ENCODE measurements at regions not wholly inside any gene's neighbourhood (a gene's known extent, or its start where the extent isn't known, plus 50 kb on each side); places are given as distances from the start of the nearest gene placed in this dataset.
A peak's percentile ranks its signal among the peaks of the same experiment; 100 is the strongest.

DNA sequence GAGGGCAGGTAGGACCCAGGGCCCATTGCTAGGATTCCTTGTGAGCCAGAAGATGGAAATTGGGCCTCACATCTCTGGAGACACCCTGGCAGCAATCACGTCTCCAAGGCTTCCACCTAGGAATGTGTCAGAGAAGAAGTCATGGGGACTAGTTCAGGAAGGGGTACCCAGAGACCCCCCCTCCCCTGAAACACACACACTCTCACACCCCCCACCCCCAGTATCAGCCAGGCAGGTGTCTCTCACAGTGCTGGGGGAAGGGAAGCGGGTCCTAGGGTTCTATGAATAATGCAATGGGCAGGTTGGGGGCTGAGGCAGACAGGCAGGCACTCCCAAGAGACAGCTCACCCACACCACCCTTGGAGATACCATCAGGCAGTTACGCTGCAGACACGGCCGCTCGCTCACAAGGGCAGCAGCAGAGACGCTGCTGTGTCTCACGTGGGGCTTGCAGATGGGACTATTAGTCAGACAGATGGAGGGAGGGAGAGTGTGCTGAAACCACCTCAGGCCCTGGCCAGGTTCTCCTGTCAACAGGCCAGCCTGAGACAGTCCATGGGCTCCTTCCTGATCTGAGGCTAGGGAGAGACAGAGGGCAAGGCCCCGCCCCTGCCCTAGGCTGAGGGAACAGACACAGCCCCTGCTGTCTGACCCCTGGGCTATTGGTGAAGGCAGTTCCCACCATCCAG, 134.6 kb downstream of the CYP26B1 start:
- Mint-ChIP-seq H3K27me3 (ENCODE audit: low read depth) (no peaks in the 10 kb centered on the region), H3K4me1 (peaks cover 9% of the 10 kb centered on the region)

DNA sequence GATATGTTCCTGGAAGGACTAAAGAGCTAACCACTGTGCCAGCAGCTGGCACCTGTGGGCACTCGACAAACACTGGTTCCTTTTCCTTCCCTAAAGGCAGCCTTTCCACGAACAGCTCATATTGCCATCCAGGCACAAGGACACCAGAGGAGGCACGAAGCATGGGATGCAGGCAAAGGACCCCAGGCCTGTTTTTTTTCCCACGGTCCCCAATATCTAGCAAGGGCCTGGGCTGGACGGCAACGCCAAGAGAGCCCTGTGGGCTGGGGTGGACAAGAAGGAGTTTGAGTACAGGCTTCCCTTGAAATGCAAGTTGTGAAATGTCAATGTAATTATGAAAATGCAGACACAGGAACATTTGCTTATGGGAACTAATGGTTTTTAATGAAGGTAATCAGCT, 135.9 kb downstream of the CYP26B1 start:
- H3K36me3 Mint-ChIP-seq, result peaks cover 4% of the 10 kb centered on the region
- peaks cover 9% of the 10 kb centered on the region for H3K4me1 Mint-ChIP-seq
- no peaks in the 10 kb centered on the region for H3K27me3 Mint-ChIP-seq (ENCODE audit: low read depth)
- no peak overlapping the region for H3K27ac Mint-ChIP-seq
- H3K4me3 Mint-ChIP-seq, result no peak overlapping the region
- peak in 1 of 2 experiments; percentile 26 for DNase-seq (ENCODE audit: low spot score in 2 of 2, unreplicated experiment in 2 of 2)
- peaks cover 6% of the 10 kb centered on the region for H3K9me3 Mint-ChIP-seq
- TF ChIP-seq, protein P1, sequence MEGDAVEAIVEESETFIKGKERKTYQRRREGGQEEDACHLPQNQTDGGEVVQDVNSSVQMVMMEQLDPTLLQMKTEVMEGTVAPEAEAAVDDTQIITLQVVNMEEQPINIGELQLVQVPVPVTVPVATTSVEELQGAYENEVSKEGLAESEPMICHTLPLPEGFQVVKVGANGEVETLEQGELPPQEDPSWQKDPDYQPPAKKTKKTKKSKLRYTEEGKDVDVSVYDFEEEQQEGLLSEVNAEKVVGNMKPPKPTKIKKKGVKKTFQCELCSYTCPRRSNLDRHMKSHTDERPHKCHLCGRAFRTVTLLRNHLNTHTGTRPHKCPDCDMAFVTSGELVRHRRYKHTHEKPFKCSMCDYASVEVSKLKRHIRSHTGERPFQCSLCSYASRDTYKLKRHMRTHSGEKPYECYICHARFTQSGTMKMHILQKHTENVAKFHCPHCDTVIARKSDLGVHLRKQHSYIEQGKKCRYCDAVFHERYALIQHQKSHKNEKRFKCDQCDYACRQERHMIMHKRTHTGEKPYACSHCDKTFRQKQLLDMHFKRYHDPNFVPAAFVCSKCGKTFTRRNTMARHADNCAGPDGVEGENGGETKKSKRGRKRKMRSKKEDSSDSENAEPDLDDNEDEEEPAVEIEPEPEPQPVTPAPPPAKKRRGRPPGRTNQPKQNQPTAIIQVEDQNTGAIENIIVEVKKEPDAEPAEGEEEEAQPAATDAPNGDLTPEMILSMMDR (IDR thresholded peaks at IDR 0.05; ENCODE audit: unreplicated experiment), result no peak

More for the DNA sequence above, 134.6 kb downstream of the CYP26B1 start:
- H3K27ac Mint-ChIP-seq, result no peak overlapping the region
- DNase-seq (ENCODE audit: low spot score in 2 of 2, unreplicated experiment in 2 of 2), result peak in 1 of 2 experiments; percentile 36
- TF ChIP-seq, protein P1 (IDR thresholded peaks at IDR 0.05; ENCODE audit: unreplicated experiment), result no peak
- H3K9me3 Mint-ChIP-seq, result peaks cover 6% of the 10 kb centered on the region
- H3K36me3 Mint-ChIP-seq, result peaks cover 4% of the 10 kb centered on the region
- H3K4me3 Mint-ChIP-seq, result no peak overlapping the region

DNA sequence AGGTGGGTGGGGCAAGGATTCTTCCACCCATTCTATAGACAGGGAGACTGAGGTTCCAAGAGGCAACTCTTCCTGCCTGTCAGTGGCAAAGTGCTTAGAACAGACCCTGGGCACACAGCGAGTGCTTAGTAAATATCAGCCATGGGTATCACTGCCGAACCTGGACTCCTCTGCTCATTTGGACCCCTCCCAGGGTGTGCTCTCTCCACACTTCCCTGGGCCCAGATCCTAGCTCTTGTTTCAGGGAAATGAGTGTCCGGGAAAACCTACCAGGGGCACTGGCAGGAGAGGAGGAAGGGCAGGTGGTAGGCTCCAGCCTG, 136.3 kb downstream of the CYP26B1 start:
- no peak overlapping the region for H3K4me3 Mint-ChIP-seq
- H3K36me3 Mint-ChIP-seq, result peaks cover 4% of the 10 kb centered on the region
- peaks cover 6% of the 10 kb centered on the region for H3K9me3 Mint-ChIP-seq
- no peak overlapping the region for H3K27ac Mint-ChIP-seq
- H3K4me1 Mint-ChIP-seq, result peaks cover 9% of the 10 kb centered on the region
- DNase-seq (ENCODE audit: low spot score in 2 of 2, unreplicated experiment in 2 of 2), result no peak
- TF ChIP-seq, protein P1 (IDR thresholded peaks at IDR 0.05; ENCODE audit: unreplicated experiment), result no peak
- H3K27me3 Mint-ChIP-seq (ENCODE audit: low read depth), result no peaks in the 10 kb centered on the region

DNA sequence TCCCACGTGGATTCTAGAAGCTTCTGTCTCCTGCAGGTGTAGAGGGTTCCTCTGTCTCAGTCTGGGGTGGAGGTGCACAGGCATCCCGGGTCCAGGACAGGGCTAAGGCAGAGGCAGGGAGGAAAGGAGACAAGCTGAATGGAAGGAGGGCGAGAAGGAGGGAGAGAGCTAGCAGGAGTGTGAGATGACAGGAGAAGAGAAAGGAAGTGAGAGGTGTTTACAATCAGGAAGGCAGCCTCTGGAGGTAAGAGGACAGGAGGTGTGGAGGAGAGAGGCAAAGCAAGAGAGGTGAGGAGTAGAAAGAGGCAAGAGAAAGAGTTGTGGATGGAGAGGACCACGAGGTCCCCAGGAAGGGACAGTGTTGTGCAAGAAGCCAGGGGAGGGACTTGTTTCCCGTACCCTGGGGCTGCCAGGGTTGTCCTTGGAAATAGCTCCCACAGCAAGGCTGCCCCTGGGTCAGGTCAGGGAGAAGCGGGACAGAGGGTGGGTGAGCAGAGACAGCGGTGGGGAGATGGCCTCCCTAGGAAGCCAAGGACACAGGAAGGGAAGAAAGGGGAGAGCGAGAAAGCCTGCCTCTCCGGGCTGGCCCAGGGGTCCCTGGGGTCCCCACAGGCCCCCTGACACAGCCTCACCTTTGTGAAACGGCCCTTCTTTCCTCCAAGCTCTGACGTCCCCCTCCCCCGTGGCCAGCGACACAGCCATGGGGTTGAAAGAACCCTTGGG, 136.9 kb downstream of the CYP26B1 start:
- TF ChIP-seq, protein P1 (IDR thresholded peaks at IDR 0.05; ENCODE audit: unreplicated experiment), result no peak
- peaks cover 4% of the 10 kb centered on the region for H3K36me3 Mint-ChIP-seq
- H3K4me3 Mint-ChIP-seq, result no peak overlapping the region
- H3K27me3 Mint-ChIP-seq (ENCODE audit: low read depth), result no peaks in the 10 kb centered on the region
- peaks cover 6% of the 10 kb centered on the region for H3K9me3 Mint-ChIP-seq
- H3K4me1 Mint-ChIP-seq, result peaks cover 15% of the 10 kb centered on the region
- peak in 1 of 2 experiments; percentile 27 for DNase-seq (ENCODE audit: low spot score in 2 of 2, unreplicated experiment in 2 of 2)
- H3K27ac Mint-ChIP-seq, result no peak overlapping the region

GRCh38 chr2:72008608-72009007, 139.1 kb downstream of the CYP26B1 start:
- TF ChIP-seq, protein P1 (IDR thresholded peaks at IDR 0.05; ENCODE audit: unreplicated experiment), result no peak
- Mint-ChIP-seq H3K36me3 (no peaks in the 10 kb centered on the region), H3K27me3 (ENCODE audit: low read depth) (no peaks in the 10 kb centered on the region), H3K27ac (no peak overlapping the region), H3K4me1 (peaks cover 15% of the 10 kb centered on the region), H3K4me3 (no peak overlapping the region), H3K9me3 (no peaks in the 10 kb centered on the region)
- peak in 1 of 2 experiments; percentile 22 for DNase-seq (ENCODE audit: low spot score in 2 of 2, unreplicated experiment in 2 of 2)

Measured in mesothelial cell of epicardium (in vitro differentiated cells).